HG03280 (cell line): ENCODE measurements at regions not wholly inside any gene's neighbourhood (a gene's known extent, or its start where the extent isn't known, plus 50 kb on each side); places are given as distances from the start of the nearest gene placed in this dataset.
"Not testable (repeated sequence)": the region's sequence is repeated elsewhere in the genome, so short reads cannot be mapped to it uniquely, and the experiment has no call there.

Experiments used
- ATAC-seq: cut with Tn5 transposase; IDR thresholded peaks from one replicate; pipeline ENCODE4 v1.9.1; 2021; ENCODE audit warnings: mild to moderate bottlenecking, moderate library complexity; ENCODE audit not compliant: unreplicated experiment

GRCh38 chr21:41612674-41613532 is 104.9 kb upstream of the TMPRSS2 start:
- ATAC-seq, result no peak

GRCh38 chr21:41611966-41612606 is 104.1 kb upstream of the TMPRSS2 start:
- ATAC-seq, result no peak

DNA sequence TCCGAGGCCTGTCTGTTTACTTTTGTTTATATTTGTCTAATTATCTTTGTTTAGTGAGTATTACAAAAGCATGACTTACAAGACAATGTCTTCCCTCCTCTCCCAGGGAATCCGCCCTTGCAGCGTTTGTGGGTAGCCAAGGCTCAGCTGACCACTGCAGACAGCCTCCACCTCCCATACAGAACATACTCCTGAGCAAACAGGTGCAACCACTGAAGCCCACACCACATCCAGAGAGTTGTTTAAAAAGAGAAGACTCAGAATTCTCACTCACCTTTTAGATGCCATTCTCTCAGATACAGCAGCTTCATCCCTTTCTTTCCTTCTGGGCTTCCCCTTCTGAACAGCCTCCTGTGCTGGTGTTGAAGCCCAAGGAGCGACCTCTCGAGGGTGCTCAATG is 103.5 kb upstream of the TMPRSS2 start:
- no peak for ATAC-seq

DNA sequence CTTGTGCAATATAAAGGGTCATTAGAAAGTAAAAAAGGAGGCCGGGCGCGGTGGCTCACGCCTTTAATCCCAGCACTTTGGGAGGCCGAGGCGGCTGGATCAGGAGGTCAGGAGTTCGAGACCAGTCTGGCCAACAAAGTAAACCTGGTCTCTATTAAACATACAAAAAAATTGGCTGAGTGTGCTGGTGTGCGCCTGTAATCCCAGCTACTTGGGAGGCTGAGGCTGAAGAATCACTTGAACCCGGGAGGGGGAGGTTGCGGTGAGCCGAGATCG is 102.8 kb upstream of the TMPRSS2 start:
- ATAC-seq, result not testable (repeated sequence)

DNA sequence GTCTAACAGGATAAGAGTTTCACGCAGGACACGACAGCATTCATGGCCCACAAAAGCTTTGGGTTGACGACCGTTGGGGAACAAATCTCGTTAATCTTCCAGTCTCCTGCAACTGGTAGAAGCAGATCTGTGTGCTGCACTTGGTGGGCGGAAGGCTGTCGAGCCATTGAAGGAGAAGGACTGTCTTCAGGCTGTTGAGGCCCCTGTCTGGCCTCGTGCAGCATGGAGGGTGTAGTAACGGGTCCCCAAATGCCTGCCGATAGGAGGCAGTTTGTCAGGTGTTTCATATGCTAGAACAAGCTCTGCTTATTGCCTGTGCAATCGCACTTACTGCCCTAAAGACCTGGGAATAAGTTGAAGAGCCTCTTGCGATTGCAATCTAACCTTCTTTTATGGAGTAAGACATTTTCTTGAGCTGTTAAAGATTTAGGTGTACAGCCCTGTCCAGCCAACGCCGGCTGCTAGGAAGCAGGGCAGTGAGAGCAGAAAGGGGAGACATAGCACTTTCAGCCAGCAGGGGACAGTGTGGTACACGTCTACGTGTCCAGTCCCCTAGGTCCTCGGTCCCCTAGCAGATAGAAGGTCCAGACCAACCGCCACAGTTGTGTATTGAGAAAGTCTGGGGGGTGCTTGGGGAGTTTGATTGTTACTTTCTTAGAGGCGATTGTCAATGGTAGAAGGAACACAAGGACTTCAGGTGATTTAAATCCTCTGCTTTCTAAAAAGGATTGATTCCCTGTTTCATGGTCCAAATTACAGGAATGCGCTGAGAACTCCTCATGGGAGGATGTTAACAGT is 102.3 kb upstream of the TMPRSS2 start:
- no peak for ATAC-seq

DNA sequence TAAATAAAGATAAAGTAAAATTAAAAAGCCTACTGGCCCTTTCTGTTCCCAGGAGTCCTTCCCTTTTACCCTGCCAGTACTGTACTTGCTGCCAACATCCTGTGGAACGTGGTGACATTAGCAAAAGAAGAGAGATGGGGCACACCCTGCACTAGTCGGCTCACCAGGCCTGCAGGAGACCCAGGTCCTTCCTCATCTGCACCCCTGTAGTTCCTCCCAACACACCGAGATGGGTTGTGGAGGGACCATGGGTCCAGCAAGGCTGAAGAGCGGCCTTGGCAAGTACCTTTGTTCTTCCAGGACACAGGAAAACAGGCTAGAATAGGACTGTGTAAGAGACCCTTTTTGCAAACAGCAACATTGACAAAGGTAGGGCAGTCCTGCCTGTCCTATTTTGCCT is 98.7 kb upstream of the TMPRSS2 start:
- ATAC-seq, result no peak

- ATAC-seq, result no peak
Measured at GRCh38 chr21:41605934-41606285, 98.0 kb upstream of the TMPRSS2 start.

DNA sequence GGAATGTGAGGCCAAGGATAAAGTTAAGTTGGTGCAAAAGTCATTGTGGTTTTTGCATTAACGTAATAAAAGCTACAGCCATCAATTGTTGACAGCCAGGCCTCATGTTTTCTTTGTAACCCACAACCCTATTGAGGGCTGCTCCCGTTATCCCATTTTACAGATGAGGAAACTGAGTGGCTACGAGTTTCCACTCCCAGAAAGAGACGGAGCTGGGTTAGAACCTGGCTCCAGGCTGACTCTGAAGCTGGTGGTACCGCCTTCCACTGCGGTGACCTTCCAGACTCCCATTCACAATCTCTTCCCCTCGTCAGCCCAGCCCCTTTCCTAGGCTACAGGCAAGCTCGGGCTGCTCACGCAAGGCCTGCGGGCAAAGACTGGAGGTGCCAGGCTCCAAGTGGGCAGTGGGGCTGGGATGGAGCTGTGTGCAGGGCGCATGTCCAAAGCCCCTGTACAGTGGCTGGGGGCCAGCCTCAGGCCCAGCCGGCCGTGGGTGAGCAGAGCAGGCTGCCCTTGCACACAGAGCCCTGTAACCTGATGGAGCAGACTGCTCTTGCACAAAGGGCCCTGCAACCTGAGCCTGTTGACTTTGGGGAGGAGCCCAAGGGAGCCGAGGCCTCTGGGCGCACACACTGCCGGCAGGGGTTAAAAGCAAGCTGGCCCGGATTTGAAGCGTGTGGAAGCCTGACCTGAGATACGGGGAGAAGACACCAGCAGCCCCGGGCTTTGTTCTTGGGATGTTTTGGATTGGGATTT is 97.4 kb upstream of the TMPRSS2 start:
- no peak for ATAC-seq

DNA sequence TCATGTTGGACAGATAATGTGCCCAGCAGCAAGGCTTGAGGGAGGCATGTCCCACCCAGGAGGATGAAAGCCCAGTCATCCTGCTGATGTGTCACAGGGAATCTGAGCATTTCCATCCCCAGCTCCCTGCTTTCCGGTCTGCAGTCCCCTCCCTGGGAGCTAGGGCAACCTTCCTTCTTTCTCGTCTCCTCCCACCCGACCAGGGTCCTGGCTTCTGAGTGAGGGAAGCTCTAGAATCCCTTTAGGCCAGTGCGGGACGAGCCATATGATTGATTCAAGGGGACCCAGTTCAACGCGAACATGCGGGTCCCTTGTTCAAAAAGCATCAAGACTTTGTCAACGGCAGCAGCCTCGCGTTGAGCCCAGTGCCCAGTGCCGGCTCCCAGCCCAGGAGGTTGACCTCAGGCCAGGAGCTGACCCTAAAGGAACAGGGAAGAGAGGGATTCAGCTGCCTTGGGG is 96.7 kb upstream of the TMPRSS2 start:
- ATAC-seq, result no peak

DNA sequence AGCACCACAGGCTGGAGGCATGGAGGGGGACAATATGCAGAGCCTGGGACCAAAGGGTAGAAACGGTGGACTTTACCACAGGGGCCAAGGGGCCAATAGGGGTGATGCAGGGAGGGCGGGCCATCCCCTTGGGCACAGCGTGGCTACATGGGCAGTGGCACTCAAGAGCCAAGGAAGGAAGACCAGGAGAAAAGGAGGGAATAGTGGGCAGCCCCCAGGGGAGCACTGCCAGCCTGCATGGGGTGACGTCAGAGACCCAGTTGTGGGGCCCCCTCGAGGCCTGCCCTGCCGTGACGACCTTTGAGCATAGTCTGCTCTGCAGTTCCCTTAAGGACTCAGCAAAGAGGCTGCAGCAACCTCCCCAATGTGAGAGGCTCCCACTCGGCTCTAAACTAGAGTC is 95.5 kb upstream of the TMPRSS2 start:
- ATAC-seq, result no peak

DNA sequence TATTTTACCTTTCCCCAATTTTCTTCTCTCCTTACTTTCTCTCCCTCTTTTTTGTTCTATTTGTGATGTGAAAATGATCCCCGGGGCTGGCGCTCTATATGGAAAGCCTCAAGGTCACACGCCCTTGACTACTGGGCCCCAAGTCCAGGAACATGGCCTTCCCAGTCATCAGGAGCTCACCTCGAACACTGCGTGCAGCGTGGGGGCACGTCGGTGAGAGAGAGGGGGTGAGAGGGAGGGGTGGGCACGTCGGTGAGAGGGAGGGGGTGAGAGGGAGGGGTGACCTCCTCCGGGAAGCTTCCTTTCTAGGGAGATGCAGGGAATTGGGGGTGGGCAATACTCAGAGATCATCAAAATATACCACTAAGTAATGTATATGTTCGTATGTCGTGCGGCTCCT is 94.6 kb upstream of the TMPRSS2 start:
- no peak for ATAC-seq

DNA sequence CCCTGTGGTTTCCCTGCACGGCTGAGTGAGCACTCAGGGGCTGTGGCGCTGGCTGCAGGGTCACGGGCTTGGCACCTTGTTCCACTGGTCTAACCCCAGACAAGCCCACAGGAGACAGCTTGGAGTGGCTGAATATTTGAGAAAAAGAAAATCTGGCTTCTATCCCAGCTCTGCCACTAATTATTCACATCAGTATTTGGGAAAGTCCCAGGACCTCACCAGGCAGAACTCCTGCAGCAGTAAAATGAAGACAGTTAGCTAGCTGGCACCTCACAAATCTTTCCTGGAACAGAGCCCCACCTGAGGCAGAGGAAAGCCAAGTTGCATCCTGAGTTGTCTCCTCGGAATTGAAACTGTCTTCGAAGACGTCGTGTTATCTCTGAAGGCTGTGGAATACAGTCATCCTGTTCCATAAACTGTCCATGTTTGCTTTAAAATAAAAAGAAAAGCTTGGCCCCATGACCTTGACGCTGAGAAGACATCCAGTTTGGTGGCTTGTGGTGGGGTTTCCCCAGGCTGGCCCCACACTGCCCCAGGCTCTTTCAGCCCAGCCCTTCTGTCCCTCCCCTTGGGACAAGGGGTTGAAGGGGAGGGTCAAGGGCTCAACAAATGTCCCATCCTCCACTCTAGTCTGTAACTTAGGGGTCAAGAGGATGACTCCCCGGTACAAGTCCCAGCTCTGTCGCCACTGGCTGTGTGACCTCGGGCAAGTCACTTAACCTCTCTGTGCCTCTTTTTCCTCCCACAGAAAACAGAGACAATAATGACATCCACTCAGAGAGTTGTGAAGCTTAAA is 93.8 kb upstream of the TMPRSS2 start:
- ATAC-seq, result no peak

- no peak for ATAC-seq
Measured at GRCh38 chr21:41600961-41601572, 93.1 kb upstream of the TMPRSS2 start.

DNA sequence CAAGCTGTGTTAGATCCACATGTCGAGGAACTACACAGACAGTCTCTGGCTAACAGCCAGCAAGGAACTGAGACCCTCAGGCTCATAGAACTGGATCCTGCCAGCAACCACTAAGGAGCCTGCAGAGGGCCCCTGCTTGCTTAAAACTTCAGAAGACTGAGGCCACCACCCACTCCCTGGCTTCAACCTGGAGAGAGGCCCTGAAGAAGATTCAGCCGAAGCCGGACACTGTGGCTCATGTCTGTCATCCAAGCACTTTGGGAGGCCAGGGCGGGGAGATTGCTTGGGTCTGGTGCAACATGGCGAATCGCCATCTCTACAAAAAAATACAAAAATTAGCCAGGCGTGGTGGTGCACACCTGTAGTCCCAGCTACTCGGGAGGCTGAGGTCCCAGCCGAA is 92.6 kb upstream of the TMPRSS2 start:
- no peak for ATAC-seq

GRCh38 chr21:41600116-41600515 is 92.2 kb upstream of the TMPRSS2 start:
- no peak for ATAC-seq

DNA sequence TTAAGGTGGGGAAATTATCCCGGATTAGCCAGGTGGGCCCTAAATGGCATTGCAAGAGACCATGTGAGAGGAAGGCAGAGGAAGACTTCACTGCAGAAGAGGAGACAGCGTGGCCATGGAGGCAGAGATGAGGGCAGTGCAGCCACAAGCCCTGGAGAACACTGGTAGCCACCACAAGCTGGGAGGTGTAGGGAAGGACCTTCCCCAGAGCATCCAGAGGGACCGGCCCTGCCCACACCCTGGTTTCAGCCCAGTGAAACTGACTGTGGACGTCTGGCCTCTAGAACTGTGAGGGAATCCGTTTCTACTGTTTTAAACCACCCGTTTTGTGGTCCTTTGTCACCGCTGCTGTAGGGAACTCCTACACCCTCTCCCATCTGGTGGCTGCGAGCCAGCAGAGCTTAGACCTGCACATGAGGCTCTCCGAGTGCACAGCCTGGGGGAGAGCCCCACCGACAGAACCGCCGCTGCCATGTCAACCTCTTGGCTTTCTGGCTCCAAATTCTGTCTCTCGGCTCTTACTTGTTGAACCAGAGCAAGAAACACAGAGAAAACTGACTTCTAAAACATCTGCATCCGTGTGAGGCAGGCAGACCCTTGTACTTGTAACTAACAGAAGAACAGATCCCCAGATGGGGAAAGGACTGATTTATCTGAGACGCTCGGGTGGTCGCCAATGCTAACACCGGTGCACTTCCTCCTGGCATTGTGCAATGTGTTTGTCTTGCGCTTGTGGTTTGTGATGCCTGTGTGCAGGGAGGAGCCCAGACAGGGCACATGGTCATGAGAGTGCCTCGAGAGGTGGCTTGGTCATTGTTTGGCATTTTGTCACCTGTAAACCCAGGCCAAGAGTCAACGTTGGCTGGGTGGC is 90.8 kb upstream of the TMPRSS2 start:
- no peak for ATAC-seq

DNA sequence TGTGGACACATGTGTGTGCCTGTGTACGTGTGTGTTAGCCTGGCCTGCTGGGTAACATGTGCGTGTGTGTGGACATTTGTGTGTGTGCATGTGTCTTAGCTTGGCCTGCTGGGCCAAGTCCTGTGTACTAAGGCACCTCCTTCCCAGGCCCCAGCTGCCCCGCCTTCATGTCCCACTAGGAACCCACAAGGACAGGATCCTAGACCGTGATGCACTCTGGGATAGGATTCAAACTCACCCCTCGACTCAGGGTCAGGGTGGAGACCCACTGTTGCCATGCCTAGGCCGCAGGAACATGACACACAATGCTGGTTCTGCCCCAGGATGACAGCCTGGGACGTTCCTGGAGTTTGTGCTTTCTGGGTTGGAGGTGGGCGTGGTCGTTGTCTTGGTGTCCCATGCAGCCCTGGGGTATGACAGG is 89.9 kb upstream of the TMPRSS2 start:
- ATAC-seq, result no peak

DNA sequence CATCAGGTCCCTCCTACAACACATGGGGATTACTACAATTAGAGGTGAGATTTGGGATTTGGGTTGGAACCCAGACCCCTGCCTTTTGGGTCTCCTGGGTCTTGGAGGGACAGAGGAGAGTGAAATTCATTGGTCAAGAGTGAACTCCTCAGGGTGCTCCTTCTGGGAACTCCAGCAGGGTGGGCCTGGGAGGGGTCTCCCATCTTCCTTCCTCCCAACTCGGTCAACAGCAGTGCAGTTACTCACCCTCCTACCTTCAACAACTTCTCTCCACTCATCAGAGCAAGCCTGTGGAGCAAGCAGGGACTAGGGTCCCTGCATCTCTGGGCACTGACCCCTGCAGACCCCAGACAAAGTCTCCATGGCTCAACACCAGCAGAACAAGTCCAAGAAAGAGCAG is 89.3 kb upstream of the TMPRSS2 start:
- no peak for ATAC-seq
